ENCODE measurements at regions not wholly inside any gene's neighbourhood (a gene's known extent, or its start where the extent isn't known, plus 50 kb on each side); places are given as distances from the start of the nearest gene placed in this dataset.
A peak's percentile ranks its signal among the peaks of the same experiment; 100 is the strongest.

GRCh38 chrX:115940888-115941332 lies 229.6 kb upstream of the AGTR2 start (continued):
- no peak for TF ChIP-seq NFXL1 (IDR thresholded peaks at IDR 0.05; ENCODE audit: borderline replicate concordance)
- TF ChIP-seq GATAD2B (conservative IDR thresholded peaks at IDR 0.05; ENCODE audit: low read depth), result no peak
- TF ChIP-seq ZNF207 (IDR thresholded peaks at IDR 0.05; ENCODE audit: borderline replicate concordance), result peak; percentile 58; the same call in 1 of the 2 replicates
- TF ChIP-seq RELA (IDR thresholded peaks at IDR 0.05; ENCODE audit: borderline replicate concordance, partially characterized antibody), result no peak
- TF ChIP-seq ZZZ3 (IDR thresholded peaks at IDR 0.05; ENCODE audit: control insufficient read depth, insufficient read length, low read depth), result no peak
- peak; percentile 100 for TF ChIP-seq ZNF384 (IDR thresholded peaks at IDR 0.05; ENCODE audit: borderline replicate concordance, low read depth, low read length)
- no peak for TF ChIP-seq RELB (IDR thresholded peaks at IDR 0.05; ENCODE audit: low read depth)
- no peak for TF ChIP-seq NKRF (conservative IDR thresholded peaks at IDR 0.05)
- TF ChIP-seq ZNF622 (IDR thresholded peaks at IDR 0.05), result no peak
- no peak for TF ChIP-seq CREB1 (IDR thresholded peaks at IDR 0.05; ENCODE audit: low read depth)
- no peak for TF ChIP-seq MYB (IDR thresholded peaks at IDR 0.05; ENCODE audit: borderline replicate concordance, low read depth, low read length)
- no peak for TF ChIP-seq FOXM1 (IDR thresholded peaks at IDR 0.05; ENCODE audit: low read depth, low read length)
- no peak for TF ChIP-seq PAX5 (IDR thresholded peaks at IDR 0.05; ENCODE audit: borderline replicate concordance, low read depth, low read length)
- TF ChIP-seq TCF3 (IDR thresholded peaks at IDR 0.05; ENCODE audit: borderline replicate concordance, insufficient read depth, low read depth, low read length), result no peak
- TF ChIP-seq NRF1 (conservative IDR thresholded peaks at IDR 0.05; ENCODE audit: low read depth, low read length), result no peak
- no peak for TF ChIP-seq SMAD1 (IDR thresholded peaks at IDR 0.05; ENCODE audit: low read depth, partially characterized antibody)
- no peak for TF ChIP-seq KLF5 (IDR thresholded peaks at IDR 0.05; ENCODE audit: partially characterized antibody)
- TF ChIP-seq CBX5 (IDR thresholded peaks at IDR 0.05; ENCODE audit: low read depth), result peak; percentile 76; the same call in 1 of the 2 replicates
- TF ChIP-seq PKNOX1 (IDR thresholded peaks at IDR 0.05), result no peak
- no peak for TF ChIP-seq ZNF24 (IDR thresholded peaks at IDR 0.05)
- peak in 1 of 2 experiments; percentile 36; a peak in 1 of 4 replicates for TF ChIP-seq ETV6 (conservative IDR thresholded peaks at IDR 0.05 in 1 of 2, IDR thresholded peaks at IDR 0.05 in 1 of 2; ENCODE audit: borderline replicate concordance in 1 of 2, low read depth in 1 of 2)
- no peak for TF ChIP-seq SREBF1 (IDR thresholded peaks at IDR 0.05; ENCODE audit: low read length)
- no peak for TF ChIP-seq ZNF274 (IDR thresholded peaks at IDR 0.05; ENCODE audit: insufficient read depth, insufficient read length)
- TF ChIP-seq BCL11A (IDR thresholded peaks at IDR 0.05; ENCODE audit: low read depth, low read length), result no peak
- TF ChIP-seq SMAD5 (IDR thresholded peaks at IDR 0.05; ENCODE audit: low read depth), result no peak
- TF ChIP-seq NR2F1 (conservative IDR thresholded peaks at IDR 0.05), result no peak

Measured in GM12878 (cell line).